ENCODE measurements at regions not wholly inside any gene's neighbourhood (a gene's known extent, or its start where the extent isn't known, plus 50 kb on each side); places are given as distances from the start of the nearest gene placed in this dataset.

GRCh38 chr12:86697916-86698640, 441.9 kb upstream of the MGAT4C start:
- Histone ChIP-seq H3K27ac (no peak overlapping the region), H3K4me3 (no peak overlapping the region), H3K36me3 (no peaks in the 10 kb centered on the region), H3K27me3 (replicated peaks) (no peaks in the 10 kb centered on the region), H3K9me3 (replicated peaks) (0 out of 2 replicates have a peak, but pooled peaks cover 2% of the 10 kb centered on the region), H3K4me1 (replicated peaks) (no peaks in the 10 kb centered on the region)
- no peak for DNase-seq (ENCODE audit: low read depth in 1 of 2, low spot score in 2 of 2)

- H3K9me3 ChIP-seq (replicated peaks) = no peaks in the 10 kb centered on the region
- no peaks in the 10 kb centered on the region for H3K27me3 ChIP-seq (replicated peaks)
- DNase-seq (ENCODE audit: low read depth in 1 of 2, low spot score in 2 of 2) = no peak
- no peak overlapping the region for H3K4me3 ChIP-seq
- H3K27ac ChIP-seq = no peak overlapping the region
- H3K4me1 ChIP-seq (replicated peaks) = no peaks in the 10 kb centered on the region
- no peaks in the 10 kb centered on the region for H3K36me3 ChIP-seq
Observed at GRCh38 chr12:86683568-86684304, 427.5 kb upstream of the MGAT4C start.

- H3K9me3 ChIP-seq (replicated peaks) = no peaks in the 10 kb centered on the region
- no peak overlapping the region for H3K27ac ChIP-seq
- no peaks in the 10 kb centered on the region for H3K36me3 ChIP-seq
- H3K27me3 ChIP-seq (replicated peaks) = no peaks in the 10 kb centered on the region
- DNase-seq (ENCODE audit: low read depth in 1 of 2, low spot score in 2 of 2) = no peak
- no peak overlapping the region for H3K4me3 ChIP-seq
- H3K4me1 ChIP-seq (replicated peaks) = no peaks in the 10 kb centered on the region
Observed at GRCh38 chr12:86681060-86681459, 424.9 kb upstream of the MGAT4C start.

- H3K27me3 ChIP-seq (replicated peaks) = no peaks in the 10 kb centered on the region
- H3K4me1 ChIP-seq (replicated peaks) = no peaks in the 10 kb centered on the region
- no peak overlapping the region for H3K27ac ChIP-seq
- H3K4me3 ChIP-seq = no peak overlapping the region
- no peaks in the 10 kb centered on the region for H3K36me3 ChIP-seq
- no peak for DNase-seq (ENCODE audit: low read depth in 1 of 2, low spot score in 2 of 2)
- H3K9me3 ChIP-seq (replicated peaks) = no peaks in the 10 kb centered on the region
Observed at GRCh38 chr12:86675197-86675596, 419.0 kb upstream of the MGAT4C start.

GRCh38 chr12:86670986-86671385, 414.8 kb upstream of the MGAT4C start:
- H3K4me1 ChIP-seq (replicated peaks) = no peaks in the 10 kb centered on the region
- H3K27ac ChIP-seq = no peak overlapping the region
- H3K36me3 ChIP-seq = no peaks in the 10 kb centered on the region
- DNase-seq (ENCODE audit: low read depth in 1 of 2, low spot score in 2 of 2) = no peak
- H3K27me3 ChIP-seq (replicated peaks) = no peaks in the 10 kb centered on the region
- no peak overlapping the region for H3K4me3 ChIP-seq
- no peaks in the 10 kb centered on the region for H3K9me3 ChIP-seq (replicated peaks)

- no peaks in the 10 kb centered on the region for H3K36me3 ChIP-seq
- no peaks in the 10 kb centered on the region for H3K9me3 ChIP-seq (replicated peaks)
- DNase-seq (ENCODE audit: low read depth in 1 of 2, low spot score in 2 of 2) = no peak
- H3K4me3 ChIP-seq = no peak overlapping the region
- H3K27me3 ChIP-seq (replicated peaks) = no peaks in the 10 kb centered on the region
- no peak overlapping the region for H3K27ac ChIP-seq
- H3K4me1 ChIP-seq (replicated peaks) = no peaks in the 10 kb centered on the region
Observed at GRCh38 chr12:86669010-86669409, 412.8 kb upstream of the MGAT4C start.

- H3K36me3 ChIP-seq = no peaks in the 10 kb centered on the region
- no peak for DNase-seq (ENCODE audit: low read depth in 1 of 2, low spot score in 2 of 2)
- no peaks in the 10 kb centered on the region for H3K9me3 ChIP-seq (replicated peaks)
- H3K4me1 ChIP-seq (replicated peaks) = no peaks in the 10 kb centered on the region
- no peak overlapping the region for H3K4me3 ChIP-seq
- no peak overlapping the region for H3K27ac ChIP-seq
- H3K27me3 ChIP-seq (replicated peaks) = no peaks in the 10 kb centered on the region
Observed at GRCh38 chr12:86666316-86666715, 410.1 kb upstream of the MGAT4C start.

- Histone ChIP-seq H3K4me1 (replicated peaks) (no peaks in the 10 kb centered on the region), H3K36me3 (no peaks in the 10 kb centered on the region), H3K27ac (no peak overlapping the region), H3K4me3 (no peak overlapping the region), H3K27me3 (replicated peaks) (no peaks in the 10 kb centered on the region), H3K9me3 (replicated peaks) (no peaks in the 10 kb centered on the region)
- DNase-seq (ENCODE audit: low read depth in 1 of 2, low spot score in 2 of 2) = no peak
Observed at GRCh38 chr12:86663716-86664115, 407.5 kb upstream of the MGAT4C start.

GRCh38 chr12:86663173-86663572, 407.0 kb upstream of the MGAT4C start:
- Histone ChIP-seq H3K4me3 (no peak overlapping the region), H3K36me3 (no peaks in the 10 kb centered on the region), H3K9me3 (replicated peaks) (no peaks in the 10 kb centered on the region), H3K27ac (no peak overlapping the region), H3K4me1 (replicated peaks) (no peaks in the 10 kb centered on the region), H3K27me3 (replicated peaks) (no peaks in the 10 kb centered on the region)
- DNase-seq (ENCODE audit: low read depth in 1 of 2, low spot score in 2 of 2) = no peak

- Histone ChIP-seq H3K4me3 (no peak overlapping the region), H3K4me1 (replicated peaks) (no peaks in the 10 kb centered on the region), H3K9me3 (replicated peaks) (no peaks in the 10 kb centered on the region), H3K27ac (no peak overlapping the region), H3K27me3 (replicated peaks) (no peaks in the 10 kb centered on the region), H3K36me3 (no peaks in the 10 kb centered on the region)
- no peak for DNase-seq (ENCODE audit: low read depth in 1 of 2, low spot score in 2 of 2)
Observed at GRCh38 chr12:86662464-86662863, 406.3 kb upstream of the MGAT4C start.

- H3K4me1 ChIP-seq (replicated peaks) = no peaks in the 10 kb centered on the region
- no peaks in the 10 kb centered on the region for H3K27me3 ChIP-seq (replicated peaks)
- H3K36me3 ChIP-seq = no peaks in the 10 kb centered on the region
- H3K27ac ChIP-seq = no peak overlapping the region
- H3K9me3 ChIP-seq (replicated peaks) = no peaks in the 10 kb centered on the region
- no peak overlapping the region for H3K4me3 ChIP-seq
- DNase-seq (ENCODE audit: low read depth in 1 of 2, low spot score in 2 of 2) = no peak
Observed at GRCh38 chr12:86660488-86661147, 404.4 kb upstream of the MGAT4C start.

GRCh38 chr12:86659985-86660384, 403.8 kb upstream of the MGAT4C start:
- H3K36me3 ChIP-seq = no peaks in the 10 kb centered on the region
- H3K27me3 ChIP-seq (replicated peaks) = no peaks in the 10 kb centered on the region
- no peak overlapping the region for H3K27ac ChIP-seq
- no peaks in the 10 kb centered on the region for H3K9me3 ChIP-seq (replicated peaks)
- H3K4me1 ChIP-seq (replicated peaks) = no peaks in the 10 kb centered on the region
- no peak overlapping the region for H3K4me3 ChIP-seq
- DNase-seq (ENCODE audit: low read depth in 1 of 2, low spot score in 2 of 2) = no peak

GRCh38 chr12:86658303-86658702, 402.1 kb upstream of the MGAT4C start:
- Histone ChIP-seq H3K27me3 (replicated peaks) (no peaks in the 10 kb centered on the region), H3K36me3 (no peaks in the 10 kb centered on the region), H3K9me3 (replicated peaks) (no peaks in the 10 kb centered on the region), H3K4me3 (no peak overlapping the region), H3K4me1 (replicated peaks) (no peaks in the 10 kb centered on the region), H3K27ac (no peak overlapping the region)
- DNase-seq (ENCODE audit: low read depth in 1 of 2, low spot score in 2 of 2) = no peak

- no peak overlapping the region for H3K4me3 ChIP-seq
- H3K27me3 ChIP-seq (replicated peaks) = no peaks in the 10 kb centered on the region
- no peaks in the 10 kb centered on the region for H3K36me3 ChIP-seq
- no peak overlapping the region for H3K27ac ChIP-seq
- no peaks in the 10 kb centered on the region for H3K9me3 ChIP-seq (replicated peaks)
- no peak for DNase-seq (ENCODE audit: low read depth in 1 of 2, low spot score in 2 of 2)
- H3K4me1 ChIP-seq (replicated peaks) = no peaks in the 10 kb centered on the region
Observed at GRCh38 chr12:86647800-86648199, 391.6 kb upstream of the MGAT4C start.

Data from SJSA1 (cell line).